ENCODE measurements at regions not wholly inside any gene's neighbourhood (a gene's known extent, or its start where the extent isn't known, plus 50 kb on each side); places are given as distances from the start of the nearest gene placed in this dataset.

DNA sequence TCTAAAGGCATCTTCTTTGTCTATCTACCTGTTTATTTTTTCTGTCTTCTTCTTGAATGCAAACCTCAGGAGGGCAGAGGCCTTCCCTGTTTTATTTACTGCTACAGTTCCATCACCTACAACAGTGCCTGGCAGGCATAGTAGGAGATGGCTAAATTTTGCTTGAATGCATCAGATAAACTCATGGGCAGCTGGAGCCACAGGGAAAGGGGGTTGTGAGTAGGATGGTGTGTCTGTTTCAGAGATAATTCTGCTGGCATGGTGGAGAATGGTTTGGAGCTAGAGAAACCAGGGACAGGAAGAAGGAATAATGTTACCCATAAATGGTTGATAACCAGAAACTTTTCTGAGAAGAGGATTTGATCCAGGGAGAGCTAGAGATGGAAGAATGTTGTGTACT is 189.8 kb upstream of the BRINP1 start:
- TF ChIP-seq, protein P1, sequence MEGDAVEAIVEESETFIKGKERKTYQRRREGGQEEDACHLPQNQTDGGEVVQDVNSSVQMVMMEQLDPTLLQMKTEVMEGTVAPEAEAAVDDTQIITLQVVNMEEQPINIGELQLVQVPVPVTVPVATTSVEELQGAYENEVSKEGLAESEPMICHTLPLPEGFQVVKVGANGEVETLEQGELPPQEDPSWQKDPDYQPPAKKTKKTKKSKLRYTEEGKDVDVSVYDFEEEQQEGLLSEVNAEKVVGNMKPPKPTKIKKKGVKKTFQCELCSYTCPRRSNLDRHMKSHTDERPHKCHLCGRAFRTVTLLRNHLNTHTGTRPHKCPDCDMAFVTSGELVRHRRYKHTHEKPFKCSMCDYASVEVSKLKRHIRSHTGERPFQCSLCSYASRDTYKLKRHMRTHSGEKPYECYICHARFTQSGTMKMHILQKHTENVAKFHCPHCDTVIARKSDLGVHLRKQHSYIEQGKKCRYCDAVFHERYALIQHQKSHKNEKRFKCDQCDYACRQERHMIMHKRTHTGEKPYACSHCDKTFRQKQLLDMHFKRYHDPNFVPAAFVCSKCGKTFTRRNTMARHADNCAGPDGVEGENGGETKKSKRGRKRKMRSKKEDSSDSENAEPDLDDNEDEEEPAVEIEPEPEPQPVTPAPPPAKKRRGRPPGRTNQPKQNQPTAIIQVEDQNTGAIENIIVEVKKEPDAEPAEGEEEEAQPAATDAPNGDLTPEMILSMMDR (IDR thresholded peaks at IDR 0.05; ENCODE audit: low read depth, low read length): no peak
- TF ChIP-seq EZH2phosphoT487 (IDR thresholded peaks at IDR 0.05; ENCODE audit: low read depth): no peak

Measured in OCI-LY3 (cell line).